ENCODE measurements at regions not wholly inside any gene's neighbourhood (a gene's known extent, or its start where the extent isn't known, plus 50 kb on each side); places are given as distances from the start of the nearest gene placed in this dataset.
"Not testable (repeated sequence)": the region's sequence is repeated elsewhere in the genome, so short reads cannot be mapped to it uniquely, and the experiment has no call there.

GRCh38 chr2:100748673-100749072 is 71.3 kb upstream of the NPAS2 start:
- intact Hi-C loops (cut with micrococcal nuclease; ENCODE audit: unreplicated experiment), result no loop called here
- no peak for DNase-seq
- H3K4me1 ChIP-seq, result no peaks in the 10 kb centered on the region

GRCh38 chr2:100749771-100750542 is 70.0 kb upstream of the NPAS2 start:
- ChIA-PET CTCF (no interaction called here), POLR2A (no interaction called here)
- BruUV-seq (replicated peaks), result no TSS peak
- Histone ChIP-seq H3K27me3 (replicated peaks; ENCODE audit: control insufficient read depth, insufficient read depth, low read length) (peaks cover 1% of the 10 kb centered on the region), H3K4me1 (no peaks in the 10 kb centered on the region), H3K4me3 (ENCODE audit: low read depth, low read length) (no peak overlapping the region), H3K36me3 (ENCODE audit: control insufficient read depth, insufficient read depth, low read length) (no peaks in the 10 kb centered on the region), H3K9me3 (no peaks in the 10 kb centered on the region)
- intact Hi-C loops (cut with micrococcal nuclease; ENCODE audit: unreplicated experiment), result no loop called here
- Mint-ChIP-seq H3K27ac (ENCODE audit: unreplicated experiment) (no peak overlapping the region), H3K4me1 (ENCODE audit: low read depth, unreplicated experiment) (no peaks in the 10 kb centered on the region), H3K27me3 (ENCODE audit: insufficient read depth, unreplicated experiment) (peaks cover 11% of the 10 kb centered on the region), H3K4me3 (ENCODE audit: unreplicated experiment) (no peak overlapping the region), H3K9me3 (ENCODE audit: unreplicated experiment) (no peaks in the 10 kb centered on the region), H3K36me3 (ENCODE audit: insufficient read depth, unreplicated experiment) (no peaks in the 10 kb centered on the region)
- DNase-seq, result no peak
- no peak for TF ChIP-seq CTCF (IDR thresholded peaks at IDR 0.05; ENCODE audit: insufficient read depth in 1 of 2, low read depth in 1 of 2, low read length in 1 of 2, severe bottlenecking in 1 of 2, unreplicated experiment in 1 of 2)

More at GRCh38 chr2:100748673-100749072, 71.3 kb upstream of the NPAS2 start:
- H3K27me3 Mint-ChIP-seq (ENCODE audit: insufficient read depth, unreplicated experiment), result peaks cover 11% of the 10 kb centered on the region
- no peaks in the 10 kb centered on the region for H3K36me3 ChIP-seq (ENCODE audit: control insufficient read depth, insufficient read depth, low read length)
- H3K4me3 Mint-ChIP-seq (ENCODE audit: unreplicated experiment), result no peak overlapping the region
- BruUV-seq (replicated peaks), result no TSS peak
- H3K36me3 Mint-ChIP-seq (ENCODE audit: insufficient read depth, unreplicated experiment), result no peaks in the 10 kb centered on the region
- H3K27me3 ChIP-seq (replicated peaks; ENCODE audit: control insufficient read depth, insufficient read depth, low read length), result peaks cover 1% of the 10 kb centered on the region
- POLR2A ChIA-PET, result no interaction called here
- no peak overlapping the region for H3K27ac Mint-ChIP-seq (ENCODE audit: unreplicated experiment)
- CTCF ChIA-PET, result no interaction called here
- no peaks in the 10 kb centered on the region for H3K9me3 ChIP-seq
- H3K9me3 Mint-ChIP-seq (ENCODE audit: unreplicated experiment), result no peaks in the 10 kb centered on the region
- no peaks in the 10 kb centered on the region for H3K4me1 Mint-ChIP-seq (ENCODE audit: low read depth, unreplicated experiment)
- TF ChIP-seq CTCF (IDR thresholded peaks at IDR 0.05; ENCODE audit: insufficient read depth in 1 of 2, low read depth in 1 of 2, low read length in 1 of 2, severe bottlenecking in 1 of 2, unreplicated experiment in 1 of 2), result no peak
- H3K4me3 ChIP-seq (ENCODE audit: low read depth, low read length), result no peak overlapping the region

- H3K4me3 Mint-ChIP-seq (ENCODE audit: unreplicated experiment); DNase-seq; H3K4me3 ChIP-seq (ENCODE audit: low read depth, low read length); H3K36me3 Mint-ChIP-seq (ENCODE audit: insufficient read depth, unreplicated experiment); CTCF ChIA-PET; H3K9me3 ChIP-seq; H3K36me3 ChIP-seq (ENCODE audit: control insufficient read depth, insufficient read depth, low read length); H3K4me1 ChIP-seq; BruUV-seq (replicated peaks); H3K27me3 ChIP-seq (replicated peaks; ENCODE audit: control insufficient read depth, insufficient read depth, low read length); intact Hi-C loops (cut with micrococcal nuclease; ENCODE audit: unreplicated experiment); H3K4me1 Mint-ChIP-seq (ENCODE audit: low read depth, unreplicated experiment); H3K9me3 Mint-ChIP-seq (ENCODE audit: unreplicated experiment); H3K27ac Mint-ChIP-seq (ENCODE audit: unreplicated experiment); POLR2A ChIA-PET: not testable (repeated sequence)
- H3K27me3 Mint-ChIP-seq (ENCODE audit: insufficient read depth, unreplicated experiment), result peaks cover 15% of the 10 kb centered on the region
These were observed 67.9 kb upstream of the NPAS2 start for GRCh38 chr2:100751871-100752625.
